SIG-M5 (cell line): ENCODE measurements at regions not wholly inside any gene's neighbourhood (a gene's known extent, or its start where the extent isn't known, plus 50 kb on each side); places are given as distances from the start of the nearest gene placed in this dataset.

ENCODE experiments used
- DNase-seq: peaks from one replicate; lab custom pipeline; 2025; lab: John Stamatoyannopoulos, UW

GRCh38 chr14:34044666-34045306, 93.9 kb upstream of the EGLN3 start:
- no peak for DNase-seq

- no peak for DNase-seq
These were observed 93.4 kb upstream of the EGLN3 start for GRCh38 chr14:34044373-34044637.

GRCh38 chr14:34043627-34044372, 92.9 kb upstream of the EGLN3 start:
- no peak for DNase-seq

- DNase-seq: no peak
These were observed 90.3 kb upstream of the EGLN3 start for GRCh38 chr14:34041220-34041619.

DNA sequence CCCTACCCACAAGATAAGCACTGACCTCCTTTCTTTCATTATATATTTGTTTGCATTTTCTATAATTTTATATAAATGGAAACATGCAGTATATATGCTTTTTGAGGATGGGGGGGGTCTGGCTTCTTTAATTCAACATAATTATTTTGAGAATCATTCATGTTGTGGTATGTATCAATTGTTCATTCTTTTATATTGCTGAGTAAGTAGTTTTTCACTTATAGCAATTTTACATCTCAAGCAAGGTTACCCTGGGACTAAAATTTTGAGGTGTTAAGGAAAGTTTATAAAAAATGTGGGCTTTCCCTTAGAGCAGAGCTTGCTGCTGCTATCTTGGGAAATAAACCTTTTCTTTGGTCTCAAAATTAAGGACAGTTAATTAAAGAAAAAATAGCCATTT, 89.9 kb upstream of the EGLN3 start:
- no peak for DNase-seq

- DNase-seq: no peak
These were observed 88.7 kb upstream of the EGLN3 start for GRCh38 chr14:34039428-34040047.

GRCh38 chr14:34038358-34039057, 87.6 kb upstream of the EGLN3 start:
- DNase-seq: no peak

- no peak for DNase-seq
These were observed 85.5 kb upstream of the EGLN3 start for GRCh38 chr14:34036319-34036766.

GRCh38 chr14:34035934-34036250, 85.0 kb upstream of the EGLN3 start:
- no peak for DNase-seq

GRCh38 chr14:34035177-34035933, 84.5 kb upstream of the EGLN3 start:
- DNase-seq: no peak

DNA sequence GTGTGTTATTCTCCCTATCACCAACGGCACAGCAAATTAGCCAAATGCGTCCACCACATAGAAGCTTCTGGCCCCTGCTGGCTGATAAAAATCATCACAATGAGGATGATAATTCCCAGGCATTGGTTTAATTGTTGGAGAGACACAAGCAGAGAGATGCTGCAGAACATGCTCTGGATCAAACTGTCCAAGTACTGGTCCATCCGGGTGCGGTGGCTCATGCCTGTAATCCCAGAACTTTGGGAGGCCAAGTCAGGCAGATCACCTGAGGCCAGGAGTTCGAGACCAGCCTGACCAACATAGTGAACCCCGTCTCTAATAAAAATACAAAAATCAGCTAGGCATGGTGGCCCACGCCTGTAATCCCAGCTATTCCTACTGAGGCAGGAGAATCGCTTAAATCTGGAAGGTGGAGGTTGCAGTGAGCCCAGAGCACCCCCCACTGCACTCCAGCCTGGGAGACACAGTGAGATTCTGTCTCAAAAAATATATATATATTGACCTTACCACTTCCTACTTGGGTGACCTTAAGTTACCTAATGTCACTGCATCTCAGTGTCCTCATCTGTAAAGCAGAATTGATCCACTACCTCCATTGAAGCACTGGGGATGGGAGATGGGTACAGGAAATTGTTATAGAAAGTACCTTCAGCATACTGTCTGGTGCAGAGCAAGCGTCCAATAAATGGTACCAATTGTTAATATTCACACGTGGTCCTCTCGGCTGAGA, 83.7 kb upstream of the EGLN3 start:
- DNase-seq: no peak

- no peak for DNase-seq
These were observed 81.8 kb upstream of the EGLN3 start for GRCh38 chr14:34032720-34033119.

DNA sequence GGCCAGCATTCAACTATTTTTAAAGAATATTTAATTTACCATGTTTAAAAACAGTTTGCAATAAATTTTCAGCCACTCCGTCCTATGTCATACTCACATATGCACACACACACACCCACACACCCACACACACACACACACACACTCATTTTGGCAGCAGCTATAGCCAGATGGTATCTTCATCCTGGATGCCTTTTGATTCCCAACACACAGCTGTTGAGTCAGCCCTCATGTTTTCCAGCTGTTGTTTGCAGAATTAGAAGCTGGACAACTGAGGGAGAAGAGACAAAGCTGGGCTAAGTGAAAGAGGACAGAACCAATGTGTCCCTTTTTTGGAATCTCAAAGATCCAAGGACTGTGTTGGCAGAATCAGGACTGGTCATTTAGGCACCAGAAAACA, 80.0 kb upstream of the EGLN3 start:
- no peak for DNase-seq

- no peak for DNase-seq
These were observed 79.1 kb upstream of the EGLN3 start for GRCh38 chr14:34029921-34030334.

- no peak for DNase-seq
These were observed 77.2 kb upstream of the EGLN3 start for GRCh38 chr14:34027990-34028495.

- no peak for DNase-seq
These were observed 76.5 kb upstream of the EGLN3 start for GRCh38 chr14:34027130-34027989.

DNA sequence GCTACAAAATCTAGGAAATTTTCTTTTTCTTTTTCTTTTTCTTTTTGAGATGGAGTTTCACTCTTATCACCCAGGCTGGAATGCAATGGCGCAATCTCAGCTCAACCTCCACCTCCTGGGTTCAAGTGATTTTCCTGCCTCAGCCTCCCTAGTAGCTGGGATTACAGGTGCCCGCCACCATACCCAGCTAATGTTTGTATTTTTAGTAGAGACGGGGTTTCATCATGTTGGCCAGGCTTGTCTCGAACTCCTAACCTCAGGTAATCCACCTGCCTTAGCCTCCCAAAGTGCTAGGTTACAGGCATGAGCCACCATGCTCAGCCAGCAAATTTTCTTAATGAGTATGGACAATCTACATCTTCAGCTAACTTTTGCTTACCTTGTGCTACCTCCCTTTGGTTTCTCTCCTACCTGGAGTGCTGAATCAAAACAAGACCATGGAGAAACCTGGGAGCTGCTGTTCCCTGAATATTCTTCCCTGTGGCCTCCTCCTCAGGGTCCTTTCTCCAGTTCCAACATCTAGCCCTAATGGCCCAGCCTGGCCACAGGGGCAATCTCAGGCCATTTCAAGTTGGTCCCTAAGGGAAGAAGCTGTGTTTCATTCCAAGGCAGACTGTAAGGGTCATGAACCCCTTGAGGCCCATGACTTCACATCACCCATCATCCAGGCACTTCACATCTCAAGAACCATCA, 74.6 kb upstream of the EGLN3 start:
- no peak for DNase-seq

GRCh38 chr14:34024768-34025144, 73.9 kb upstream of the EGLN3 start:
- no peak for DNase-seq

DNA sequence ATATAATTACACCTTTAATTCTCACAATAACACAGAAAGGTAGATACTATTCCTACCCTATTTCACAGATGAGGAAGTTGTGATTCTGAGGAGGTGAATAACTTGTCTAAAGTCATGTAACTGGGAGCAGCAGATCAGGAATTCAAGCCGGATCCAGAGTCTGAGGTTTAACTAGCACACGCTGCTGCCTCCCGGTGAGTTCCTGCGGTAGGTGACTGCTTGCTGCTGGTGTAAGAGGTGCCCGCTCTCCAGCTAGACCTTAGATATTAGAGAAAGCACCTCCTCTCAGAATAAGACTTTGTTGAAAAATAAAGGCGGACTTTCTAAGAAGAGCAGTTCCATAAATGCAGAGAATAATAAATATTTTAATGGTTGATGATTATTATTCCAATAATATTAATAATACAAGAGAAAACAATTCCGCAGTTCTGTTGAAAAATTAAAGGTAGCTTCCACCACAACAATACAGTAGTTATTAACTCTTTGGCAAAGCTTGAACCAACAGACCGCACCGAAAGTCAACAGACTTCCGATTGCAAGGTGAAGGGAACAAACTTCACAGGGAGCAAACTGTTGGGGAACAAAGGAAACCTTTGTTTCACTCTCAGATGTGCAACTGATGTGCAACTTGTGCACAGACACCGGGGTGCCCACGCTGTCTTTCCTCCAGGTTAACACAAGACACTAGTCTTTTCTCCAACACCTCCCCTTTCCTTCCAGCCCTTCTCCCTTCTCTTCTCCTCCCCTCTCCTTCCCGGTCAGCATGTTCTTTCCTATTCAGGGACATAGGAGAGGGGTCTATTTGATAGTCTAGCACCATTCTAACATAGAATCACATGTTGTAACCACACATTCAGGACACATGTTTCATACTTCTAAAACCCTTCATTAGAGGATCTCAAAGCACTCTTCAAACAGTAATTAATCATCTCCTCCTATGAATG, 73.2 kb upstream of the EGLN3 start:
- no peak for DNase-seq
